GM12872 (cell line): ENCODE measurements at regions not wholly inside any gene's neighbourhood (a gene's known extent, or its start where the extent isn't known, plus 50 kb on each side); places are given as distances from the start of the nearest gene placed in this dataset.

Experiments used
- CTCF ChIP-seq: IDR thresholded peaks from 3 replicates; pipeline ENCODE4 v1.5.1; 2011; ENCODE audit warnings: low read depth, mild to moderate bottlenecking, low read length, moderate library complexity; ENCODE audit not compliant: insufficient read depth

DNA sequence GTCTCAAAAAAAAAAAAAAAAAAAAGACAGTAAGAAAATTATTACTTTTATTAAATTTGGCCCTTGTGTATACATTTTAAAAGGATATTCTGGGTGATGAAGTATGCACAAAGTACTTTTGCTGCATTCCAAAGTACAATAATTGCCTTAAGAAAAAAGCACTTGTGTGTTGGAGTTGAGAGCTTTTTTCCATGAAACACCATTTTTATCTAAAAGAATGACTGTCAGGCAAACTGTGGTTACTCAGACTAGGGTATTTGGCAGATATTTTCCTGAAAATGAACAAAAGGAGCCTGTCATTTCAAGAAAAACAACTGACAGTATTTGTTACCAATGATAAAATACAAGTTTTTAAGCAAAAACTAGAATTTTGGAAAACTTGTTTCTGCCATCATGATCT lies 84.3 kb upstream of the PTPN3 start:
- TF ChIP-seq CTCF = no peak

GRCh38 chr9:109584205-109584604 lies 86.1 kb upstream of the PTPN3 start:
- TF ChIP-seq CTCF = no peak

DNA sequence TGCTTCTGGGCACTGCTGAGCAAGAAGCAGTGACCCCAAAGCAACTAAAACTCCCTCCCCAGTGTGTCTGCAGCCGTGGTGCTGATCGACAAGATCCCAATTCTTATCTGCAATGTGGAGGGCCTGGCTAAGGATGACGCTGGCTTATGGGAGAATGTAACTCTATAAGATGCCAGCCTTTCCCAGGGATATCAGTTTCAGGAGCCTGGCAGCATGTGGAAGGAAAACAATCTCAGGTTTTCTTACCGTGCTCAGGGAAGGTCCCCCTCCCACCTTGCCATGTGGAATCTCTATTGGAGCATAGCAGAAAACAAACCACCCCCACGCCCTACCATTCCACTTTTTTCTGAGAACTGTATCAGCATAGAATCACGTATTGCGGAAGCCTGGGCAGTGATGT lies 87.7 kb upstream of the PTPN3 start:
- no peak for TF ChIP-seq CTCF

DNA sequence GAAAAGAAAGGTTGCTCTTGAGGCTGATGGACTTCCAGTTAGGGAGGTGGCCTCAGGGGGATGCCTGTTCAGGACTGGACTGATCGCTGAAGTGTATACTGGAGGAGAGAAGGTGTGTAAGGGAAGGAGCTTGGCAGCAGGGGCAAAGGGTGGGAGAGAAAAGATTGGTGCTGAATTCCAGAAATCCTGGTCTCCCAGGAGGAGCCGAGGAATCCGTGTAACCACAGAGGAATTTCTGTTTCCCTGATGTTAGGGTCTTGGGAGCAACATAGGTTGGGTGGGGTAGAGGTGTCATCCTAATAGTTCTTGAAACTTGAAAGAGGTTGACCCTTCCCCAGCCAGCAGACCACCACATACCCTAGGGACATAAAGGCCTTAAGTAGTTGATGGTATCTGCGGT lies 88.9 kb upstream of the PTPN3 start:
- no peak for TF ChIP-seq CTCF

- TF ChIP-seq CTCF = no peak
Measured at GRCh38 chr9:109588415-109588814, 90.3 kb upstream of the PTPN3 start.

GRCh38 chr9:109590966-109591365 lies 92.9 kb upstream of the PTPN3 start:
- TF ChIP-seq CTCF = no peak

DNA sequence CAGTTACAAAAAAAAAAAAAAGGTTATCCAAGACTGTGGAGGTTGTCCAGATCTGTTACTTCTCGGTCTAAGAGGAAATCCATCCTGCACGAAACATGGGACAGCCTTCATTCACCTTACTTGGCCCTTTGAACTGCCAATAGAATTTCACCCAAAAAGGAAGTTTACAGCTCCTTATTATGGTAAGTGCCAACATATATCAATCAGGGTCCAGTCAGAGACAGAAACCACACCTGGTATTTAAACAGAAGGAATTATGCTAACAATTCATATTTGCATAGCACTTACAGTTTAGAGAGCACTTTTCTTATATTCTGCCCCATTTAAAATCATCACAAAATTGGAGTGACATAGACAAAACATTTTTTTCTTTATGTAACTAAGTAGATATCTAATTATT lies 93.6 kb upstream of the PTPN3 start:
- TF ChIP-seq CTCF = no peak

DNA sequence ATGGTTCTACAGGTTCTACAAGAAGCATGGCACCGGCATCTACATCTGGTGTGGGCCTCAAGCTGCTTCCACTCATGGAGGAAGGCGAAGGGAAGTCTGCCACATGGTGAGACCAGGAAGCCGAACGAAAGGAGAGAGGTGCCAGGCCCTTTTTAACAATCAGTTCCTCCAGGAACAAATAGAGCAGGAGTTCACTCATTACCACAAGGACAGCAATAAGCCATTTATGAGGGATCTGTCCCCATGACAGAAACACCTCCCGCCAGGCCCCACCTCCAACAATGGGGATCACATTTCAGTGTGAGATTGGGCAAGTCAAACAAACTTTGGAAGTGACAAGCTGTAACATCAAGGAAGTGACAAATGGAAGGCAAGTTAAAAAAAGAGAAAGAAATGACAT lies 95.5 kb upstream of the PTPN3 start:
- TF ChIP-seq CTCF = no peak
